Middle frontal gyrus (tissue), 1 donor: ENCODE measurements at regions not wholly inside any gene's neighbourhood (a gene's known extent, or its start where the extent isn't known, plus 50 kb on each side); places are given as distances from the start of the nearest gene placed in this dataset.
"Not testable (repeated sequence)": the region's sequence is repeated elsewhere in the genome, so short reads cannot be mapped to it uniquely, and the experiment has no call there.

Experiments
- DNase-seq: peaks from one replicate; pipeline ENCODE4 v3.0.0-alpha.2; 2015; ENCODE audit warnings: low spot score; ENCODE audit errors: extremely low spot score

DNA sequence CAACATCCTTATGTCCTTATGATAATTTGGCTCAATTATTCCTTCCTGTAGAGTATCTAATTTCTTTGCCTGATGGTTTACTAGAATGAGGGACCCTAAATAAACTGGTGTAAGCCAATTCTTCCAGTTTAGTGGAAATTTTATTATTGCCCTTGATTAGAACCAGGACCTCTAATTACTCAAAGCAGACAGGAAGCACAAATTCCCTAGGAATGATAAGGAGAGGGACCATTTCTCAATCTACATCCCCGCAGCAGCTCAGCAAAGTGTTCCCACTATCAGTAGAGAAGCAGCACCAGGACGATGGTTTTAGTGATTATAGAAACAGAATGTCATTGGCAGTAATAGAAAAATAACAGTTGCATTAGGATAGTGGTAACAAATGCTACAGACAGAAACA, 97.1 kb downstream of the PLPPR4 start:
- DNase-seq: no peak

GRCh38 chr1:99363531-99363930, 99.2 kb downstream of the PLPPR4 start:
- no peak for DNase-seq

GRCh38 chr1:99365141-99365540, 100.8 kb downstream of the PLPPR4 start:
- no peak for DNase-seq

- no peak for DNase-seq
Observed at GRCh38 chr1:99365545-99365944, 101.3 kb downstream of the PLPPR4 start.

GRCh38 chr1:99369154-99369553, 104.9 kb downstream of the PLPPR4 start:
- DNase-seq: no peak

- no peak for DNase-seq
Observed at GRCh38 chr1:99370476-99370875, 106.2 kb downstream of the PLPPR4 start.

DNA sequence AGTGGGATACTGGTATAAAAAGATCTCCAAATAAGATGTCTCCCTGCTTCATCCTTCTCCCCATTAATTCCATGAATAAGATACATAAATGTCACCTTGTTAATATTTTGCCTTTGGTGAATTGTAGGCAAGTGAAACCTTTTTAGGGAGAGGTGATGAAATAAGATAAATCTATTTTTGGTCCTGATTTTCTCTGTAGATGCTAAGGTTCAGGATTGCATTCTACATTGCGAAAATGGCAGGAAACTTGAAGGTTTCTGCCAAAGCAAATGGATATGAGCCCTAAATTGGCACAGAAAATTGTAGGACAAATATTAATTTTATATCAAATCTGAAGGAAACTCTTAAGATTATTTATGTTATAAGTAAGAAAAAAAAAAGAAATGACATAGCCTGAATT, 107.1 kb downstream of the PLPPR4 start:
- DNase-seq: no peak

GRCh38 chr1:99374109-99374508, 109.8 kb downstream of the PLPPR4 start:
- DNase-seq: no peak

GRCh38 chr1:99374693-99375092, 110.4 kb downstream of the PLPPR4 start:
- DNase-seq: not testable (repeated sequence)

DNA sequence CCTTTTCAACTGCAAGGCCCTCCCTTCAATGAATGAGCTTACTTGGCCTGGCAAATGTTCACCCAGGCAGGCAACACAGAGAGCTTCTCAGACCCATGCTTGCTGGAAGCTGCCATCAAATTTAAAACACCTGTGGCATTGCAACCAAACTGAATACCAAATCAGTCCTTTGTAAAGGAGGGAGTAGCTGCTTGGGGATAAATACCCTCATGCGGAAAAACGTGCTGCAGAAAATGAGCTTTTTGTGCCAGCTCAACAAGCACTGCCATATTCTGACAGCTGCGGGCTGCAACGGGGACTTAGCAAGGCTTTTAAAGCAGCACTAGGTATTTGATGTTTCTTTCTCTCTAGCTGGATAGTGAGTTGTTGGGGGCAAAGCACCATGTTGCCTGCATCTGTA, 119.7 kb downstream of the PLPPR4 start:
- DNase-seq: no peak

- DNase-seq: no peak
Observed at GRCh38 chr1:99385852-99386251, 121.6 kb downstream of the PLPPR4 start.

DNA sequence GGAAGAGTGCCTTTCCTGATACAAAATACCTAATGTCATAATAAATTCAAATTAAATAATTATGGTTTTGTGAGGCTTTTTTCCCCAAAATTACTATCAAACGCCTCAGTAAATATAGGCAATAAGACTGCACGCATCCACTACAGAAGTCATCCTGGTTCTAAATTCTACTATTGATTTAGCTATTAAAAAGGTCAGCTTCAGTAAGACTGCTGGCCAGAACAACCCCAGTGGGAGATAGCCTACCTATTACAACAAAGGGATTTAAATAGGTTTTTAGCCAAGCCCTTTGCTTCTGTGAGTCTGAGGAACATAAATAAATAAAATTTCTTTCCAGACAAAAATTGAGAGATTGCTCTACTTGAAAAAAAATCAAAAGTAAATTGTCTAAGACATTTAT, 132.1 kb downstream of the PLPPR4 start:
- no peak for DNase-seq

DNA sequence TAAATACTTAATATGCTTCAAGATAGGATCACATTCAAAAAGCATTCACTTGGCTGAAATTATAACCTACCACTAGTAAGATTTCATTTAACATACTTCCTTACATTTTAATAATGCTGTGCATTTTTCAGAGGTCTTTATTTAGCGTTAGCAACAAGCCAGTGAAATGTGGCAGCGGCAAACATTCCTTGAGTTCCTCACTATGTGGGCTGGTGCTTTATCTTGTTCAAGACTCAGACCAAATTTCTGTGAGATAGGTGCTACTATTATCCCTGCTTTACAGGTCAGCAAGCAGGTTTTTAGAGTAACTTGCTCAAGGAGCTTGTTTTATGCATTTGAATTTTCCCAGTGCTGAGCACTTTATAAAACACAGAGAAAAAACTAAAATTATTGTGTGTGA, 132.7 kb downstream of the PLPPR4 start:
- DNase-seq: no peak

DNA sequence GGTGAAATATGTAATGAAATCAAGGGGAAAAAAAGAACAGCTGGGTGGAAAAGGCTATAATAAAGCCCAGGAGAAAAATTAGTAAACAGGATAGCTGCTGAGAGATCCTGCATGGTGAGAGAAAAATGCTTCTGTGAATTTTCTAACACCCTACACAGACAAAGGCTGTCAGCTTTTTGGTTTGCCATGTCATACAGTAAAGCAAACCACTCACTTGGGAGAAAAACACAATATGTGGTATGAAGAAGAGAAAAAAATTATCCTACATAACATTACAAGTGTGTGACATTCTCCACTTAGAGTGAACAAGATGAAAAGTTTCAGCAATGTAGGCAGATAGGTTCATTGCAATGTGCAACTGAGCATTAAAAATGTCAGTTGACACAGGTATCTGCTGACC, 133.6 kb downstream of the PLPPR4 start:
- DNase-seq: no peak

DNA sequence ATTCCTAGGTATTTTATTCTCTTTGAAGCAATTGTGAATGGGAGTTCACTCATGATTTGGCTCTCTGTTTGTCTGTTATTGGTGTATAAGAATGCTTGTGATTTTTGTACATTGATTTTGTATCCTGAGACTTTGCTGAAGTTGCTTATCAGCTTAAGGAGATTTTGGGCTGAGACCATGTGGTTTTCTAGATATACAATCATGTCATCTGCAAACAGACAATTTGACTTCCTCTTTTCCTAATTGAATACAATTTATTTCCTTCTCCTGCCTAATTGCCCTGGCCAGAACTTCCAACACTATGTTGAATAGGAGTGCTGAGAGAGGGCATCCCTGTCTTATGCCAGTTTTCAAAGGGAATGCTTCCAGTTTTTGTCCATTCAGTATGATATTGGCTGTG, 137.3 kb downstream of the PLPPR4 start:
- not testable (repeated sequence) for DNase-seq

DNA sequence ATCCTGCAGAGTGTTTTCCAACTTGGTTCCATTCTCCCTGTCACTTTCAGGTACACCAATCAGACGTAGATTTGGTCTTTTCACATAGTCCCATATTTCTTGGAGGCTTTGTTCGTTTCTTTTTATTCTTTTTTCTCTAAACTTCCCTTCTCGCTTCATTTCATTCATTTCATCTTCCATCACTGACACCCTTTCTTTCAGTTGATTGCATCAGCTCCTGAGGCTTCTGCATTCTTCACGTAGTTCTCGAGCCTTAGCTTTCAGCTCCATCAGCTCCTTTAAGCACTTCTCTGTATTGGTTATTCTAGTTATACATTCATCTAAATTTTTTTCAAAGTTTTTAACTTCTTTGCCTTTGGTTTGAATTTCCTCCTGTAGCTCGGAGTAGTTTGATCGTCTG, 140.1 kb downstream of the PLPPR4 start:
- DNase-seq: not testable (repeated sequence)

DNA sequence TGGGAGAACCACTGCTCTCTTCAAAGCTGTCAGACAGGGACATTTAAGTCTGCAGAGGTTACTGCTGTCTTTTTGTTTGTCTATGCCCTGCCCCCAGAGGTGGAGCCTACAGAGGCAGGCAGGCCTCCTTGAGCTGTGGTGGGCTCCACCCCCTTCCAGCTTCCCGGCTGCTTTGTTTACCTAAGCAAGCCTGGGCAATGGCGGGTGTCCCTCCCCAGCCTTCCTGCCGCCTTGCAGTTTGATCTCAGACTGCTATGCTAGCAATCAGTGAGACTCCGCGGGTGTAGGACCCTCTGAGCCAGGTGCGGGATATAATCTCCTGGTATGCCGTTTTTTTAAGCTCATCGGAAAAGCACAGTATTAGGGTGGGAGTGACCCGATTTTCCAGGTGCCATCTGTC, 141.0 kb downstream of the PLPPR4 start:
- not testable (repeated sequence) for DNase-seq

DNA sequence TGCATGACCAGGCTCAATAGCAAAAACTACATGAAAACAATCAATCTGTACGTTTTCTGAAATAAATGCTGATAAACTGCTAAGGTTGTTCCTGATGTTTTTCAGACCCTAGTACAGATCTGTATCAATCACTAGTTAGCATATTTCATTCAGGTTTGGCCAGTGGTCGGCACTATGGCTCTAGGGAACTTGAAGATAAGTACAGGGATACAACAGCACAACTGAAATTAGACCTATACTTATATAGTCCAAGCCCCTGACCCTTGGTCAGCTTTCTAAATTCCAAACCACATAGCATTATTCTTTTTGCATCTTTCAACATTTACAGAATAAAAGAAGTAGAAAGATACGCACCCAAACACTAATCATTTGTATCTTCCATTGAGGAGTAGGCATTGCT, 142.7 kb downstream of the PLPPR4 start:
- DNase-seq: no peak

- DNase-seq: no peak
Observed at GRCh38 chr1:99424087-99424486, 159.8 kb downstream of the PLPPR4 start.

GRCh38 chr1:99429754-99430153, 165.5 kb downstream of the PLPPR4 start:
- DNase-seq: no peak

DNA sequence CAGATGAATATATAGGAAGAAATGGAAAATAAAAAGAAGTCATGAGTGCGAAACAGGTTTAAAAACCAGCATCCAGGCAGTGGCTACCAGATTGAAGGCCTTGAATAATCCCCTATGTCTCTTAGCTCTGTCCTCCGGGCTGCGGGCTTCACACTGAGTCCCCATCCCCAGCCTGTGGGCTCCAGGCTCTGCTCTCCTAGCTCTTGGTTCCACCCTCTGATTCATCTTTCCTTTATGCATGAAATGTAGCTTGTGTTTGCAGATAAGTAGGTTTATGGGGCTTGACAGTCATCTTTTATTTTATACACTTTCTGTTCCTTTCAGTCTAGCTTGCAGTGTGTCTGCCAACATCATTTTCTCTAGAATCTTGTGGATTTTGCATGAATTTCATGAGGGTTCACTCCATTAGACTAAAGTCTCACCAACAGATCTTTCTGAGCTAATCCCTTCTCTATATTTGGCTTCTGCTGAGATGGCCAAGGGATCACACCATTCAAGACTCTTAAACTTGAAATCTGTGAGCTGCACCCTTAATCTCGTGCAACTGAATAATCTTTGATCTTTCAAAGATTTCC, 174.5 kb downstream of the PLPPR4 start:
- DNase-seq: no peak

GRCh38 chr1:99439433-99440075, 175.3 kb downstream of the PLPPR4 start:
- no peak for DNase-seq

- no peak for DNase-seq
Observed at GRCh38 chr1:99441299-99442095, 177.2 kb downstream of the PLPPR4 start.
